ENCODE measurements at regions not wholly inside any gene's neighbourhood (a gene's known extent, or its start where the extent isn't known, plus 50 kb on each side); places are given as distances from the start of the nearest gene placed in this dataset.

DNA sequence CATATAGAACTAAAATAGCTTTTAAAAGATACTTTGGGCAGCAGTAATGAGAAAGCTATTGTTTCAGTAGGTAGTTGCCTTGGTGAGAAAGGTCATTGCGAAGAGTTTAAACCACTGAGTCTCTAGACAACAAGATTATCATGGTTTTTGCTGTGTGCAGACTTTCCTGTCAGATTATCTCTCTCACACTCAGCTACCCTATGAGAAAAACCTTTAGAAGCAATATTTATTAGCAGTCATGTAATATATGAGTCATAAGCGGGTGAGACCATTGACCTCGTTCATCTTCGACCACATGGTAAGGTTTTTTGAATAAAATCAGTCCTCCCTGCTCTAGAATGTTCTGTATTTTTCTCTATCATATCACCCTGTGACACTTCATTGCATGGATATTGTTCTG, 59.9 kb downstream of the GPR65 start:
- TF ChIP-seq, protein P1, sequence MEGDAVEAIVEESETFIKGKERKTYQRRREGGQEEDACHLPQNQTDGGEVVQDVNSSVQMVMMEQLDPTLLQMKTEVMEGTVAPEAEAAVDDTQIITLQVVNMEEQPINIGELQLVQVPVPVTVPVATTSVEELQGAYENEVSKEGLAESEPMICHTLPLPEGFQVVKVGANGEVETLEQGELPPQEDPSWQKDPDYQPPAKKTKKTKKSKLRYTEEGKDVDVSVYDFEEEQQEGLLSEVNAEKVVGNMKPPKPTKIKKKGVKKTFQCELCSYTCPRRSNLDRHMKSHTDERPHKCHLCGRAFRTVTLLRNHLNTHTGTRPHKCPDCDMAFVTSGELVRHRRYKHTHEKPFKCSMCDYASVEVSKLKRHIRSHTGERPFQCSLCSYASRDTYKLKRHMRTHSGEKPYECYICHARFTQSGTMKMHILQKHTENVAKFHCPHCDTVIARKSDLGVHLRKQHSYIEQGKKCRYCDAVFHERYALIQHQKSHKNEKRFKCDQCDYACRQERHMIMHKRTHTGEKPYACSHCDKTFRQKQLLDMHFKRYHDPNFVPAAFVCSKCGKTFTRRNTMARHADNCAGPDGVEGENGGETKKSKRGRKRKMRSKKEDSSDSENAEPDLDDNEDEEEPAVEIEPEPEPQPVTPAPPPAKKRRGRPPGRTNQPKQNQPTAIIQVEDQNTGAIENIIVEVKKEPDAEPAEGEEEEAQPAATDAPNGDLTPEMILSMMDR (IDR thresholded peaks at IDR 0.05), result no peak
- TF ChIP-seq POLR2AphosphoS5 (IDR thresholded peaks at IDR 0.05; ENCODE audit: insufficient read depth in 1 of 2, low read depth in 1 of 2) (no peak), POLR2A (IDR thresholded peaks at IDR 0.05) (no peak)
- intact Hi-C loops (cut with DNase I), result no loop called here
- H3K4me3 ChIP-seq, result no peak overlapping the region
- H3K36me3 ChIP-seq, result no peaks in the 10 kb centered on the region
- no peaks in the 10 kb centered on the region for H3K9me3 ChIP-seq
- no peaks in the 10 kb centered on the region for H3K4me1 ChIP-seq
- no peak for DNase-seq (ENCODE audit: extremely low spot score in 2 of 2)
- no peaks in the 10 kb centered on the region for H3K27me3 ChIP-seq
- no peak overlapping the region for H3K27ac ChIP-seq

DNA sequence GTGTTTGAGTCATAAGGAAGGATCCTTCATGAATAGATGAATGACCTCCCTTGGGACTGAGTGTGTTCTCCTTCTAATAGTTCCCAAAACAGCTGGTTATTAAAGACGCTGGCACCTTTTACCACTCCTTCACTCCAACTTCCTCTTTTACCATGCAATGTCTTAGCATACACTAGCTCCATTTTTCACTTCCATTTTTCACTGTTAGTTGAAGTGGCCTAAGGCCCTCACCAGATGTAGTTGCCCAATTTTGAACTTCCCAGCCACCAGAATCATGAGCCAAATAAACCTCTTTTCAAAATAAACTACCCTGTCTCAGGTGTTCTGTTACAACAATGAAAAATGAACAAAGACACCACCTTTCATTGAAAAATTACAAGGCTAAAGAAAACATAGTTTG, 64.7 kb downstream of the GPR65 start:
- Histone ChIP-seq H3K27me3 (no peaks in the 10 kb centered on the region), H3K36me3 (no peaks in the 10 kb centered on the region), H3K4me1 (no peaks in the 10 kb centered on the region), H3K9me3 (no peaks in the 10 kb centered on the region), H3K27ac (no peak overlapping the region), H3K4me3 (no peak overlapping the region)
- intact Hi-C loops (cut with DNase I), result no loop called here
- no peak for DNase-seq (ENCODE audit: extremely low spot score in 2 of 2)
- TF ChIP-seq POLR2AphosphoS5 (IDR thresholded peaks at IDR 0.05; ENCODE audit: insufficient read depth in 1 of 2, low read depth in 1 of 2) (no peak), POLR2A (IDR thresholded peaks at IDR 0.05) (no peak)
- TF ChIP-seq, protein P1 (IDR thresholded peaks at IDR 0.05), result no peak

DNA sequence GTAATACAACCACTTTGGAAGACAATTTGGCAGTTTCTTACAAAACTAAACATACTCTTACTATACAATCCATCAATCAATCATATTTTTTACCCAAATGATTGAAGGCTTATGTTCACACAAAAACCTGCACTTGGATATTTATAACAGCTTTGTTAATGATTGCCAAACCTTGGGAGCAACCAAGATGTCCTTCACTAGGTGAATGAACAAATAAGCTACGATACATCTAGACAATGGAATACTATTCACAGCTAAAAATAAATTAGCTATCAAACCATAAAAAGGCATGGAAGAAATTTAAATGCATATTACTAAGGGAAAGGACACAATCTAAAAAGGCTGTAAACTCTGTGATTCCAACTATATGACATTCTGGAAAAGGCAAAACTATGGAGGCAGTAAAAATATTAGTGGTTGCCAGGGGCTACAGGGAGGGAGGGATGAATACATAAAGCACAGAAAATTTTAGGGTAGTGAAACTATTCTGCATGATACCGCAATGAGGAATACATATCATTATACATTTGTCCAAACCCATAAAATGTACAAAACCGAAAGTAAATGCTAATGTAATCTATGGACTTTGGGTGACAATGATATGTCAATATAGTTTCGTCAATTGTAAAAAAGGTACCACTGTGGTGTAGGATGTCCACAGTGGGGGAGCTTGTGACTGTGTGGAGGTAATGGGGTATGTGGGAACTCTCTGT, 70.5 kb downstream of the GPR65 start:
- no peak overlapping the region for H3K4me3 ChIP-seq
- no peak for TF ChIP-seq POLR2AphosphoS5 (IDR thresholded peaks at IDR 0.05; ENCODE audit: insufficient read depth in 1 of 2, low read depth in 1 of 2)
- TF ChIP-seq, protein P1 (IDR thresholded peaks at IDR 0.05), result no peak
- TF ChIP-seq POLR2A (IDR thresholded peaks at IDR 0.05), result no peak
- intact Hi-C loops (cut with DNase I), result no loop called here

DNA sequence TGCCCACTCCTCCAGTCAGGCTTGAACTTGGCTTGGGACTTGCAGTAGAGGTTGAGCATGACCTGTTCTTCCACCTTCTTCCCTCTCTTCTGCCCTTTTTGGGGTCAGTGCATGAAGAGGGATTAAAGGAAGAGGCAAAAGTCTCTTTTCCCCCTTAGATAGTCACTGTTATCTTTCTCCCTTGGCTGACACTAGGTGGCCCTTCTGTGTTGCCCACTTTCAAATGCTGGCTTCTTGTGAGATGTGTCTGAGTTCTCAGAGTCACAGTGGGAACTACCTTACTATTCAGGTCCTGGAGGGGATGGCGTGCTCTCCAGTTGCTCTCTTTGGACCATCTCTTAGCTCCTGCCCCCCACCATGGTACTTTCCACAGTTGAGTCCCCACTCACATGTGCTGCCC, 73.6 kb downstream of the GPR65 start:
- DNase-seq (ENCODE audit: extremely low spot score in 2 of 2), result no peak
- no peaks in the 10 kb centered on the region for H3K4me1 ChIP-seq
- no peaks in the 10 kb centered on the region for H3K36me3 ChIP-seq
- intact Hi-C loops (cut with DNase I), result no loop called here
- no peak overlapping the region for H3K4me3 ChIP-seq
- H3K9me3 ChIP-seq, result no peaks in the 10 kb centered on the region
- H3K27ac ChIP-seq, result no peak overlapping the region
- H3K27me3 ChIP-seq, result no peaks in the 10 kb centered on the region
- TF ChIP-seq POLR2AphosphoS5 (IDR thresholded peaks at IDR 0.05; ENCODE audit: insufficient read depth in 1 of 2, low read depth in 1 of 2), result no peak
- TF ChIP-seq, protein P1 (IDR thresholded peaks at IDR 0.05), result no peak

More for the DNA sequence above, 70.5 kb downstream of the GPR65 start:
- H3K9me3 ChIP-seq, result no peaks in the 10 kb centered on the region
- no peak overlapping the region for H3K27ac ChIP-seq
- H3K27me3 ChIP-seq, result no peaks in the 10 kb centered on the region
- no peak for DNase-seq (ENCODE audit: extremely low spot score in 2 of 2)
- no peaks in the 10 kb centered on the region for H3K4me1 ChIP-seq
- no peaks in the 10 kb centered on the region for H3K36me3 ChIP-seq

DNA sequence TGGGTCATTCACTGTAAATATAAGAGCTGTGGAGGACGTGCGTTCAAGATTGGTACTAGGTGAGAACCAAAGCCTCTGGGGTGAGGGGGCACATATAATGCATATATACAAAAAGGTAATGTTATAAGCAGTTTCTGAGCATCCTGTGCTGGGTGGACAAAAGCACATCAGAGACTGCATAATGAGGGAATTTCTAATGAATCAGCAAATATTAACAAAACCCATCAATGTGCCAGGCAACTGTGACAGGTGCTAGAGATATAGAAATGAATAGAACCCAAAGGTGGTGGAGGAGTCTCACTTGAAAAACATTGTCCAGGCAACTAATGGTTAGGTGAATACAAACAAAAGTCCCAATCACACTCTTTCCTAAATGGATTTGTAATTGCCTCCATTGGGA, 74.7 kb downstream of the GPR65 start:
- Histone ChIP-seq H3K27me3 (no peaks in the 10 kb centered on the region), H3K27ac (no peak overlapping the region), H3K9me3 (no peaks in the 10 kb centered on the region), H3K36me3 (no peaks in the 10 kb centered on the region), H3K4me3 (no peak overlapping the region), H3K4me1 (no peaks in the 10 kb centered on the region)
- DNase-seq (ENCODE audit: extremely low spot score in 2 of 2), result no peak
- TF ChIP-seq, protein P1 (IDR thresholded peaks at IDR 0.05), result no peak
- TF ChIP-seq POLR2A (IDR thresholded peaks at IDR 0.05), result no peak
- no peak for TF ChIP-seq POLR2AphosphoS5 (IDR thresholded peaks at IDR 0.05; ENCODE audit: insufficient read depth in 1 of 2, low read depth in 1 of 2)
- intact Hi-C loops (cut with DNase I), result no loop called here

Measured in vagina (tissue), 2 donors.